Chondrocyte (in vitro differentiated cells): ENCODE measurements at regions not wholly inside any gene's neighbourhood (a gene's known extent, or its start where the extent isn't known, plus 50 kb on each side); places are given as distances from the start of the nearest gene placed in this dataset.
A peak's percentile ranks its signal among the peaks of the same experiment; 100 is the strongest.
"Not testable (repeated sequence)": the region's sequence is repeated elsewhere in the genome, so short reads cannot be mapped to it uniquely, and the experiment has no call there.

Experiments used
- DNase-seq: peaks from one replicate; pipeline ENCODE4 v3.0.0; 2021; ENCODE audit warnings: mixed read lengths, low spot score
- H3K27ac Mint-ChIP-seq: one replicate; pipeline ENCODE4 v1.8.0; 2021; ENCODE audit warnings: mild to moderate bottlenecking, moderate library complexity, mixed read lengths; ENCODE audit not compliant: unreplicated experiment
- H3K27me3 Mint-ChIP-seq: 2 replicates; pipeline ENCODE4 v1.8.0; 2021; ENCODE audit warnings: low read depth, mixed read lengths
- H3K36me3 Mint-ChIP-seq: 2 replicates; pipeline ENCODE4 v1.8.0; 2021; ENCODE audit warnings: low read depth, mixed read lengths
- H3K4me1 Mint-ChIP-seq: 2 replicates; pipeline ENCODE4 v1.8.0; 2021; ENCODE audit warnings: low read depth, mild to moderate bottlenecking, mixed read lengths
- H3K4me3 Mint-ChIP-seq: one replicate; pipeline ENCODE4 v1.8.0; 2021; ENCODE audit warnings: mild to moderate bottlenecking, moderate library complexity, mixed read lengths; ENCODE audit not compliant: unreplicated experiment
- H3K9me3 Mint-ChIP-seq: 2 replicates; pipeline ENCODE4 v1.8.0; 2021; ENCODE audit warnings: low read depth, mixed read lengths
- TF ChIP-seq, protein P1 (sequence below): fragments of 200-600 bp; sonication (generic); IDR thresholded peaks from 2 replicates; pipeline ENCODE4 v1.5.0; 2021; ENCODE audit warnings: antibody characterized with exemption, mild to moderate bottlenecking, moderate library complexity

DNA sequence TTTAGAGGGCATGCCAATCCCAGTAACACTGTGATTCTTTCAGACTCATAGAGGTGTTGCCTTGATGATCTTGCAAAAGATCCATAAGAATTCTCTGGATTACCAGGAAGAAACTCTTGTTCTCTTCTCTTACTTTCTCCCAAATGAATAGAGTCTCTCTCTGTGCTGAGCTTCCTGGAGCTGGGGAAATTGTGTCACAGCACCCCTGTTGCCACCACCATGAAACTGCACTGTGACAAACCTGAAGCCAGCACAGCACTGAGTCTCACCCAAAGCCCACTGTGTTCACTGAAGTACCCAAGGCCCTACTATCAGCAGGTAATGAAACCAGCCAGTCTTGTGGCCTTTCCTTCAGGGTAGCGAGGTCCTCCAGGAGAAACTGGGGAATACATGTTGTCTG, 332.7 kb upstream of the FGF16 start:
- H3K36me3 Mint-ChIP-seq: no peaks in the 10 kb centered on the region
- no peaks in the 10 kb centered on the region for H3K4me1 Mint-ChIP-seq
- DNase-seq: no peak
- H3K27ac Mint-ChIP-seq: no peak overlapping the region
- H3K4me3 Mint-ChIP-seq: no peak overlapping the region
- TF ChIP-seq, protein P1, sequence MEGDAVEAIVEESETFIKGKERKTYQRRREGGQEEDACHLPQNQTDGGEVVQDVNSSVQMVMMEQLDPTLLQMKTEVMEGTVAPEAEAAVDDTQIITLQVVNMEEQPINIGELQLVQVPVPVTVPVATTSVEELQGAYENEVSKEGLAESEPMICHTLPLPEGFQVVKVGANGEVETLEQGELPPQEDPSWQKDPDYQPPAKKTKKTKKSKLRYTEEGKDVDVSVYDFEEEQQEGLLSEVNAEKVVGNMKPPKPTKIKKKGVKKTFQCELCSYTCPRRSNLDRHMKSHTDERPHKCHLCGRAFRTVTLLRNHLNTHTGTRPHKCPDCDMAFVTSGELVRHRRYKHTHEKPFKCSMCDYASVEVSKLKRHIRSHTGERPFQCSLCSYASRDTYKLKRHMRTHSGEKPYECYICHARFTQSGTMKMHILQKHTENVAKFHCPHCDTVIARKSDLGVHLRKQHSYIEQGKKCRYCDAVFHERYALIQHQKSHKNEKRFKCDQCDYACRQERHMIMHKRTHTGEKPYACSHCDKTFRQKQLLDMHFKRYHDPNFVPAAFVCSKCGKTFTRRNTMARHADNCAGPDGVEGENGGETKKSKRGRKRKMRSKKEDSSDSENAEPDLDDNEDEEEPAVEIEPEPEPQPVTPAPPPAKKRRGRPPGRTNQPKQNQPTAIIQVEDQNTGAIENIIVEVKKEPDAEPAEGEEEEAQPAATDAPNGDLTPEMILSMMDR: no peak
- H3K9me3 Mint-ChIP-seq: peaks cover 27% of the 10 kb centered on the region
- no peaks in the 10 kb centered on the region for H3K27me3 Mint-ChIP-seq

DNA sequence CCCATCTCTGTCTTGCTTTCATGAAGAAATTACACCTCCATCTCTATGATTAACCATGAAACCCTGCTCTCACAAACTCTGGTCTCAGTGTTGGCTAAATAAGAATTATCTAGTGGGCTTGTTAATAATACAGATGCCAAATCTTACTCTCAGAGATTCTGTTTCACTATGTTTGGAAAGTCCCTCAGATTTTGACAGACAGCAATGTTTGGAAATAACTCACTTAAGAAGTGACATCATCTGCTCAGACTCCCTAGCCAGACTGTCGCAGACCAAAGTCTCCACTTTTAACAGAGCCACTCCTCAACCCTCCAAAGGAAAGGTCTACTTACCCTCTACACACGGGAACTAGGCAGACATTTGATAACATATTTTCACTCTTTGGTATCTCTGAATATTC, 328.5 kb upstream of the FGF16 start:
- Mint-ChIP-seq H3K4me3 (no peak overlapping the region), H3K27ac (no peak overlapping the region), H3K36me3 (no peaks in the 10 kb centered on the region), H3K9me3 (peaks cover 36% of the 10 kb centered on the region), H3K27me3 (no peaks in the 10 kb centered on the region), H3K4me1 (no peaks in the 10 kb centered on the region)
- TF ChIP-seq, protein P1: no peak
- DNase-seq: no peak

DNA sequence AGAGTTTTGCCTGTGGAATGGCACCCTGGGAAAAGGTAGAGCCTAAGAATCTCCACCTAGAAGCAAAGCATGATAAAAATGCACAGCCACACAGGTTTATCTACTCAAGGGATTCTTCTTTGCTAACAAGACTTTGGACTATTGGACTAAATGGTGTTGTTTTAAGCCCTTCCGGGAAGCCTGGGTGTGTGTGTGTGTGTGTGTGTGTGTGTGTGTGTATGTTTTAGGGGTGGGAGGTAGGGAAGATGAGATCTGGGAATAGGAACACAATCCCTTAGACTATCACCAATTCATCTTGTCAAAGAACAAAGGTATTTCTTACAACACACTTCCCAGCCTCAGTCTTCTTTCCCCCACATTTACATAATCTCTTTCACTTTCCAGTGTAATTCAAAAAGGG, 327.5 kb upstream of the FGF16 start:
- Mint-ChIP-seq H3K4me1 (no peaks in the 10 kb centered on the region), H3K4me3 (no peak overlapping the region), H3K27me3 (no peaks in the 10 kb centered on the region), H3K36me3 (no peaks in the 10 kb centered on the region), H3K27ac (no peak overlapping the region), H3K9me3 (peaks cover 32% of the 10 kb centered on the region)
- TF ChIP-seq, protein P1: no peak
- DNase-seq: no peak

DNA sequence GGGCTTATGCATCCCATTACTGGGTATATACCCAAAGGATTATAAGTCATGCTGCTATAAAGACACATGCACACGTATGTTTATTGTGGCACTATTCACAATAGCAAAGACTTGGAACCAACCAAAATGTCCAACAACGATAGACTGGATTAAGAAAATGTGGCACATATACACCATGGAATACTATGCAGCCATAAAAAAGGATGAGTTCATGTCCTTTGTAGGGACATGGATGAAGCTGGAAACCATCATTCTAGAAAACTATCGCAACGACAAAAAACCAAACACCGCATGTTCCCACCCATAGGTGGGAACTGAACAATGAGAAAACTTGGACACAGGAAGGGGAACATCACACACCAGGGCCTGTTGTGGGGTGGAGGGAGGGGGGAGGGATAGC, 323.3 kb upstream of the FGF16 start:
- not testable (repeated sequence) for H3K36me3 Mint-ChIP-seq, DNase-seq, H3K4me3 Mint-ChIP-seq, H3K27ac Mint-ChIP-seq, H3K4me1 Mint-ChIP-seq, H3K27me3 Mint-ChIP-seq
- peaks cover 46% of the 10 kb centered on the region for H3K9me3 Mint-ChIP-seq

DNA sequence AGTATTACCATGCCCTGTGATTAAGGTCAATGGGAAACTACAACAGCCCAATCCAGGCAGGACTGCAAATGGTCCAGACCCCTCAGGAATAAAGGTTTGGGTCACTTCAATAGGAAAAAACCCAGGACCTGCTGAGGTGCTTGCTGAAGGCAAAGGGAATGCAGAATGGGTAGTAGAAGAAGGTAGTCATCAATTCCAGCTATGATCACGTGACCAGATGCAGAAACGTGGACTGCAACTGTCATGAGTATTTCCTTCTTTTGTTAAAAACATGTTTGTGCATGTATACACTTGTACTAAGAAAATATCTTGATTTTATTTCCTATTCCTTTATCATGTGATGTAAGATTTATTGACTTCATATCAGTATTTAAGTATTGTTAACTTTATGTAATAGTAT, 319.6 kb upstream of the FGF16 start:
- not testable (repeated sequence) for H3K36me3 Mint-ChIP-seq, H3K4me1 Mint-ChIP-seq, H3K27ac Mint-ChIP-seq, H3K4me3 Mint-ChIP-seq, DNase-seq, H3K27me3 Mint-ChIP-seq
- peaks cover 47% of the 10 kb centered on the region for H3K9me3 Mint-ChIP-seq

DNA sequence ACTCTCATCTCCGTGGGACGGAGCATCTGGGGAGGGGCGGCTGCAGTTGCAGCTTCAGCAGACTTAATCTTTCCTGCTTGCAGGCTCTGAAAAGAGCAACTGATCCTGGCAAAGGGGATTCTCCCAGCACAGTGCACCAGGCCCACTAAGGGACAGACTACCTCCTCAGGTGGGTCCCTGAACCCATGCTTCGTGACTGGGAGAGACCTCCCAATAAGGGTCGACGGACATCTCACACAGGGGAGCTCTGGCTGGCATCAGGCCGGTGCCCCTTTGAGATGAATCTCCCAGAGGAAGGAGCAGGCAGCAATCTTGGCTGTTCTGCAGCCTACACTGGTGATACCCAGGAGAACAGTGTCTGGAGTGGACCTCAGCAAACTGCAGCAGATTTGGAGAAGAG, 303.3 kb upstream of the FGF16 start:
- Mint-ChIP-seq H3K4me1 (no peaks in the 10 kb centered on the region), H3K36me3 (no peaks in the 10 kb centered on the region), H3K9me3 (peaks cover 37% of the 10 kb centered on the region), H3K4me3 (no peak overlapping the region), H3K27ac (no peak overlapping the region), H3K27me3 (no peaks in the 10 kb centered on the region)
- DNase-seq: peak; percentile 52
- TF ChIP-seq, protein P1: no peak
